GM23338 (cell line): ENCODE measurements at regions not wholly inside any gene's neighbourhood (a gene's known extent, or its start where the extent isn't known, plus 50 kb on each side); places are given as distances from the start of the nearest gene placed in this dataset.

ENCODE experiments used
- CREB1 ChIP-seq: fragments of 250-450 bp; sonication (Bioruptor Pico); IDR thresholded peaks from 2 replicates; pipeline ENCODE4 v1.5.0; 2020; ENCODE audit warnings: low read depth, mild to moderate bottlenecking, moderate library complexity
- CTCF ChIP-seq, 2 experiments: fragments of 200-600 bp in 1 of 2; sonication (generic) in 1 of 2; conservative IDR thresholded peaks; 2 replicates each; pipeline versions ENCODE4 v1.5.1 to v1.6.1; 2016 to 2017; ENCODE audit warnings: antibody characterized with exemption in 2 of 2, low read depth in 2 of 2, mild to moderate bottlenecking in 2 of 2, moderate library complexity in 1 of 2
- EZH2 ChIP-seq: fragments of 200-600 bp; sonication (generic); IDR thresholded peaks from one replicate; pipeline ENCODE4 v1.8.0; 2017; ENCODE audit warnings: antibody characterized with exemption, mild to moderate bottlenecking, low read depth; ENCODE audit not compliant: unreplicated experiment
- NANOG ChIP-seq: IDR thresholded peaks from 2 replicates; pipeline ENCODE4 v1.6.1; 2016; ENCODE audit warnings: antibody characterized with exemption, borderline replicate concordance
- POLR2AphosphoS5 ChIP-seq: IDR thresholded peaks from 2 replicates; pipeline ENCODE4 v1.6.1; 2016; ENCODE audit warnings: antibody characterized with exemption, low read depth
- REST ChIP-seq: IDR thresholded peaks from one replicate; pipeline ENCODE4 v1.6.1; 2018; ENCODE audit warnings: antibody characterized with exemption; ENCODE audit not compliant: unreplicated experiment

- TF ChIP-seq CREB1 (CRISPR knock-in tag) (no peak), CTCF (conservative IDR thresholded peaks at IDR 0.05; ENCODE audit: low read depth in 2 of 2) (no peak), REST (no peak), POLR2AphosphoS5 (no peak), EZH2 (no peak), NANOG (no peak)
Measured at GRCh38 chr3:102761766-102762165, 327.0 kb downstream of the ZPLD1 start.
